AG04450 (cell line): ENCODE measurements at regions not wholly inside any gene's neighbourhood (a gene's known extent, or its start where the extent isn't known, plus 50 kb on each side); places are given as distances from the start of the nearest gene placed in this dataset.
"Not testable (repeated sequence)": the region's sequence is repeated elsewhere in the genome, so short reads cannot be mapped to it uniquely, and the experiment has no call there.

Source experiments
- CTCF ChIA-PET: fragments of 300-600, 350-600 bp; formaldehyde crosslinking; extraction: SDS; loops from one replicate; lab custom pipeline; 2022; ENCODE audit warnings: antibody characterized with exemption, inconsistent platforms; lab: Charles Lee
- POLR2A ChIA-PET: fragments of 350-600 bp; formaldehyde crosslinking; extraction: SDS; loops from one replicate; lab custom pipeline; 2021; ENCODE audit warnings: antibody characterized with exemption, inconsistent platforms; lab: Yijun Ruan, JAX
- DNase-seq: peaks from one replicate; pipeline ENCODE4 v3.0.0-alpha.2; 2011; ENCODE audit warnings: low read depth, low spot score
- H3K27ac ChIP-seq: one replicate; pipeline ENCODE4 v1.5.1; 2012; ENCODE audit warnings: low read depth, low read length, control low read depth
- H3K27me3 ChIP-seq: one replicate; pipeline ENCODE4 v1.6.0; 2012; ENCODE audit warnings: low read length; ENCODE audit not compliant: control insufficient read depth, insufficient read depth
- H3K4me3 ChIP-seq: 2 replicates; pipeline ENCODE4 v1.5.1; 2011; ENCODE audit warnings: mild to moderate bottlenecking, low read depth, low read length, control low read depth
- H3K9me3 ChIP-seq: 2 replicates; pipeline ENCODE4 v1.5.1; 2012; ENCODE audit warnings: low read length; ENCODE audit not compliant: control insufficient read depth, insufficient read depth
- TF ChIP-seq, protein P1 (sequence below): IDR thresholded peaks from 2 replicates; pipeline ENCODE4 v1.5.1; 2011; ENCODE audit warnings: low read depth, low read length, control low read depth, inconsistent platforms

DNA sequence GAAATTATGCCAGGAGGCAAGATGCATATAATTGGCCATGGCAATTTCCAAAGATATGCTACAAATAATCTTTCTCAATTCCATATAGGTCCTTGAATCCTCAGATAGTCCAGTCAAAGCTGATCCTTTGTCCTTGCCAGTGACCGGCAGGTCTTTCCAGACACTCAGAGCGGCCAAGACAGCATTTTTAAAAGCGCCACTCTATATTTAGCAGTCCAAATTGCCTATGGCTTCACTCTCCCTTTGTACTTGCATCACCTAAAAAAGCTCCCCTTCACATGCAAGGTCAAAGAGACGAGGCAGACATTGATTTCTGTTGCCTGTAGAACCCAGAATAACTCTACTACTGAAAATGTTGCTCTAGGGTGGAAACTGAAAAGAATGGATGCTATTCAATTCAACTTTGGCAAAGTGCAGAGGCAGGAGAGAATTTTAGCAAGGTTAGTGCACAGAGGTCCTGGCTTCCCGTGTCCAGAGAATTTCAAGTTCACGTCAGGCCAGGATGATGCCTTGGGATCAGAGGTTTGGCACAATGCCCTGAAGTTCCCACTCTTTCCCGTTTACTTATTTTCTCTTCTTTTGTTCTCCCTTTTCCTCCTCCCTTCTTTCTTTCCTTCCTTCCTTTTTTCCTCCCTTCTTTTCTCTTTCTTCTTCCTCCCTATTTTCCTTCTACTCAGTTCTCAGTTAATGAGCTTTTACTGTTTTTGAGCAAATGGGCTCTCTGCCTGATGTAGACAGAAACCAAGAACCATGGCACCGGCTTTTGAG, 108.5 kb downstream of the KCNK1 start:
- H3K27me3 ChIP-seq, result no peaks in the 10 kb centered on the region
- POLR2A ChIA-PET, result no interaction called here
- TF ChIP-seq, protein P1, sequence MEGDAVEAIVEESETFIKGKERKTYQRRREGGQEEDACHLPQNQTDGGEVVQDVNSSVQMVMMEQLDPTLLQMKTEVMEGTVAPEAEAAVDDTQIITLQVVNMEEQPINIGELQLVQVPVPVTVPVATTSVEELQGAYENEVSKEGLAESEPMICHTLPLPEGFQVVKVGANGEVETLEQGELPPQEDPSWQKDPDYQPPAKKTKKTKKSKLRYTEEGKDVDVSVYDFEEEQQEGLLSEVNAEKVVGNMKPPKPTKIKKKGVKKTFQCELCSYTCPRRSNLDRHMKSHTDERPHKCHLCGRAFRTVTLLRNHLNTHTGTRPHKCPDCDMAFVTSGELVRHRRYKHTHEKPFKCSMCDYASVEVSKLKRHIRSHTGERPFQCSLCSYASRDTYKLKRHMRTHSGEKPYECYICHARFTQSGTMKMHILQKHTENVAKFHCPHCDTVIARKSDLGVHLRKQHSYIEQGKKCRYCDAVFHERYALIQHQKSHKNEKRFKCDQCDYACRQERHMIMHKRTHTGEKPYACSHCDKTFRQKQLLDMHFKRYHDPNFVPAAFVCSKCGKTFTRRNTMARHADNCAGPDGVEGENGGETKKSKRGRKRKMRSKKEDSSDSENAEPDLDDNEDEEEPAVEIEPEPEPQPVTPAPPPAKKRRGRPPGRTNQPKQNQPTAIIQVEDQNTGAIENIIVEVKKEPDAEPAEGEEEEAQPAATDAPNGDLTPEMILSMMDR, result no peak
- CTCF ChIA-PET, result no interaction called here
- DNase-seq, result no peak
- no peak overlapping the region for H3K4me3 ChIP-seq
- no peak overlapping the region for H3K27ac ChIP-seq
- H3K9me3 ChIP-seq, result peaks cover 17% of the 10 kb centered on the region

GRCh38 chr1:233723387-233723786, 109.5 kb downstream of the KCNK1 start:
- Histone ChIP-seq H3K27me3 (no peaks in the 10 kb centered on the region), H3K27ac (no peak overlapping the region), H3K9me3 (peaks cover 17% of the 10 kb centered on the region), H3K4me3 (no peak overlapping the region)
- TF ChIP-seq, protein P1, result no peak
- ChIA-PET POLR2A (no interaction called here), CTCF (no interaction called here)
- no peak for DNase-seq

DNA sequence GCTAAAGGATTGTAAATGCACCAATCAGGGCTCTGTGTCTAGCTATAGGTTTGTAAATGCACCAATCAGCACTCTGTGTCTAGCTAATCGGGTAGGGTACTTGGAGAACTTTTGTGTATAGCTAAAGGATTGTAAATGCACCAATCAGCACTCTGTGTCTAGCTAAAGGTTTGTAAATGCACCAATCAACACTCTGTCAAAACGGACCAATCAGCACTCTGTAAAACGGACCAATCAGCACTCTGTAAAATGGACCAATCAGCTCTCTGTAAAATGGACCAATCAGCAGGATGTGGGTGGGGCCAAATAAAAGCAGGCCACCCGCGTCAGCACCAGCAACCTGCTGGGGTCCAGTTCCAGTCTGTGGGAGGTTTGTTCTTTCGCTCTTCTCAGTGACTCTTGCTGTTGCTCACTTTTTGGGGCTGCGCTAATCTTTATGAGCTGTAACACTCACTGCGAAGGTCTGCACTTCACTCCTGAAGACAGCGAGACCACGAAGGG, 110.3 kb downstream of the KCNK1 start:
- POLR2A ChIA-PET, DNase-seq, H3K27me3 ChIP-seq, H3K4me3 ChIP-seq, H3K27ac ChIP-seq, CTCF ChIA-PET: not testable (repeated sequence)
- H3K9me3 ChIP-seq, result peaks cover 18% of the 10 kb centered on the region

DNA sequence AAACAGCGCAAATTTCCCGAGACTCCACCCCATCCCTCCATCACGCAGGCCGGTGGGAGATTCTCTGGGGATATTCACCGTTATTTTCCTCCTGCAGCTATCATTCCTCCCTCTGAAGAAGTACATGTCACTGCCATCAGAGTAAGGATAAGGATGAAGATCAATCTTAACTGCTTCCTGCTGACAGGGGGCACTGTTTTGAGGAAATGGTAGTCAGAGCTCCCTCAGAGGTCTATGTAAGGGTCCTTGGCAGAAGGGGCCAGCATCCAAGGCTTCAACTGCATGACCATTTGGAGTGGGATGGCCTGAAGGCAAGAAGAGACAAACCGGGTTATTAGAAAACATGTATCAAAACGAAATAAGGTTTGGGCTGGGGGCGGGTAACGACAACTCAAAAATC, 111.5 kb downstream of the KCNK1 start:
- CTCF ChIA-PET, result no interaction called here
- POLR2A ChIA-PET, result no interaction called here
- H3K4me3 ChIP-seq, result no peak overlapping the region

GRCh38 chr1:233728721-233729120, 114.8 kb downstream of the KCNK1 start:
- no peak for DNase-seq
- TF ChIP-seq, protein P1, result no peak
- CTCF ChIA-PET, result no interaction called here
- Histone ChIP-seq H3K27me3 (no peaks in the 10 kb centered on the region), H3K4me3 (no peak overlapping the region), H3K27ac (no peak overlapping the region), H3K9me3 (peaks cover 32% of the 10 kb centered on the region)
- POLR2A ChIA-PET, result no interaction called here

More for the DNA sequence above, 111.5 kb downstream of the KCNK1 start:
- no peak for DNase-seq
- no peaks in the 10 kb centered on the region for H3K27me3 ChIP-seq
- H3K27ac ChIP-seq, result no peak overlapping the region
- TF ChIP-seq, protein P1, result no peak
- H3K9me3 ChIP-seq, result peaks cover 19% of the 10 kb centered on the region
